ENCODE measurements at regions not wholly inside any gene's neighbourhood (a gene's known extent, or its start where the extent isn't known, plus 50 kb on each side); places are given as distances from the start of the nearest gene placed in this dataset.

GRCh38 chr3:187558990-187559389 is 111.2 kb downstream of the SST start:
- no peaks in the 10 kb centered on the region for H3K27me3 ChIP-seq
- 0 out of 2 replicates have a peak, but pooled peaks cover 8% of the 10 kb centered on the region for H3K9me3 ChIP-seq
- DNase-seq = no peak
- H3K36me3 ChIP-seq = no peaks in the 10 kb centered on the region
- H3K4me3 ChIP-seq = no peak overlapping the region

GRCh38 chr3:187551416-187551815 is 118.8 kb downstream of the SST start:
- Histone ChIP-seq H3K4me3 (no peak overlapping the region), H3K9me3 (no peaks in the 10 kb centered on the region), H3K36me3 (no peaks in the 10 kb centered on the region), H3K27me3 (peaks cover 19% of the 10 kb centered on the region)
- DNase-seq = no peak

- H3K9me3 ChIP-seq = no peaks in the 10 kb centered on the region
- peak; percentile 26 for DNase-seq
These were observed 119.7 kb downstream of the SST start for GRCh38 chr3:187550446-187550845.

DNA sequence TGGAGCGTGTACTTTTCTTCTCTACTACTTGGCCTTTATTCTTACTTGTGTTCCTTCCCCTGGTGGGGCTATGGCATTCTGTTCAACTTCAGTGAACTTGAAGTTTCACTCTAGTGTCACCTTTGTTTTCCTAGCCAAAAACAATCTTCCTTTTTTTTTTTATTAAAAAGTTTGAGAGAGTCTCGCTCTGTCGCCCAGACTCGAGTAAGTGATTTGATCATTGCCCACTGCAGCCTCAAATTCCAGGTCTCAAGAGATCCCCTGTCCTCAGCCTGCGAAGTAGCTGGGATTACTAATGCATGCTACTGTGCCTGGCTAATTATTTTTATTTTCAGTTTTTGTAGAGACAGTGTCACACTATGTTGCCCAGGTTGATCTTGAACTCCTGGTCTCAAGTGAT is 124.8 kb downstream of the SST start:
- no peak for DNase-seq
- no peaks in the 10 kb centered on the region for H3K36me3 ChIP-seq
- peaks cover 22% of the 10 kb centered on the region for H3K27me3 ChIP-seq
- no peaks in the 10 kb centered on the region for H3K9me3 ChIP-seq
- no peak overlapping the region for H3K4me3 ChIP-seq

More at GRCh38 chr3:187550446-187550845, 119.7 kb downstream of the SST start:
- no peak overlapping the region for H3K4me3 ChIP-seq
- peaks cover 19% of the 10 kb centered on the region for H3K27me3 ChIP-seq
- no peaks in the 10 kb centered on the region for H3K36me3 ChIP-seq

DNA sequence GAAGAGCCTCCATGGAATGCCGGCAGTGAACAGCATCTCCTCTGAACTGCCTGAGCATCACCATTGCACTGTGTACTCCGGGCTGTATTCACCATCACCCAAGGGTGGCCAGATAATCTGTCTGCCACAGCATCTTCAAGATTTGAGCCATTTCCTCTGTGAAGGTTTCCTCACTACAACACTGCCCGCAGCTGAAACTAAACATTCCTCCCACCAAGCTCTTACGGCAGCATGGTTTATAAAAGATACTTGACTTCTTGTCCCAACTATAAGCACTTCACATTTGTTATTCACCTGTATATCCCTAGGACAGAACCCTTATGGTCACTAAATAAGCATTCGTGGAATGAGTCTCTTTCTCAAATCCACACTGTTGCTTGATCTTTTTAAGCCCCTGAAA is 125.9 kb downstream of the SST start:
- no peak for DNase-seq
- no peaks in the 10 kb centered on the region for H3K36me3 ChIP-seq
- H3K4me3 ChIP-seq = no peak overlapping the region
- peaks cover 18% of the 10 kb centered on the region for H3K27me3 ChIP-seq
- no peaks in the 10 kb centered on the region for H3K9me3 ChIP-seq

GRCh38 chr3:187540847-187541246 is 129.3 kb downstream of the SST start:
- H3K9me3 ChIP-seq = no peaks in the 10 kb centered on the region
- peaks cover 4% of the 10 kb centered on the region; the same call in 1 of the 2 replicates for H3K27me3 ChIP-seq
- no peak overlapping the region for H3K4me3 ChIP-seq
- DNase-seq = no peak
- H3K36me3 ChIP-seq = no peaks in the 10 kb centered on the region

- H3K36me3 ChIP-seq = no peaks in the 10 kb centered on the region
These were observed 134.0 kb downstream of the SST start for GRCh38 chr3:187536185-187536584.

GRCh38 chr3:187533797-187534196 is 136.4 kb downstream of the SST start:
- no peak overlapping the region for H3K4me3 ChIP-seq
- no peaks in the 10 kb centered on the region; the same call in 1 of the 2 replicates for H3K9me3 ChIP-seq
- no peak for DNase-seq
- peaks cover 16% of the 10 kb centered on the region for H3K27me3 ChIP-seq
- no peaks in the 10 kb centered on the region for H3K36me3 ChIP-seq

More at GRCh38 chr3:187536185-187536584, 134.0 kb downstream of the SST start:
- Histone ChIP-seq H3K9me3 (no peaks in the 10 kb centered on the region; the same call in 1 of the 2 replicates), H3K4me3 (no peak overlapping the region), H3K27me3 (peaks cover 19% of the 10 kb centered on the region)
- no peak for DNase-seq

- Histone ChIP-seq H3K36me3 (no peaks in the 10 kb centered on the region), H3K9me3 (no peaks in the 10 kb centered on the region; the same call in 1 of the 2 replicates), H3K27me3 (peaks cover 16% of the 10 kb centered on the region), H3K4me3 (no peak overlapping the region)
- DNase-seq = no peak
These were observed 138.4 kb downstream of the SST start for GRCh38 chr3:187531831-187532230.

DNA sequence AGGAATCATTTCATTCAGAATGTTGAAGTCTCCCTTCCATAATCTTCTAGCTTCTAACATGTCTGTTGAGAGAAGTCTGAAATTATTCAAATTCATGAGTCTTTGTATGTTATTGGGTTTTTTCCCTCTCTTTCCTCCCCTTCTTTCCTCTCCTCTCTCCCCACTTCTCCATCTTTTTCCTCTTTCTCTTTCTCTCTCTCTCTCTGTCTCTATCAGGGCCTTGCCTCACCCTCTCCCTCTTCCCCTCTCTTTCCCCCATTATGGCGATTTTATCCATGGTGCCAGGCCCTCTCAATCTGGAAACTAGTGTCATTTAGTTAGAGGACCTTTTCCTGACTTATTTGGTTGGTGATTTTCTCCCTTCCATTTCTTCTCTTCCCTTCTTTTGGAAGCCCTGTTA is 147.3 kb downstream of the SST start:
- no peak overlapping the region for H3K4me3 ChIP-seq
- no peaks in the 10 kb centered on the region for H3K36me3 ChIP-seq
- H3K9me3 ChIP-seq = no peaks in the 10 kb centered on the region
- no peak for DNase-seq
- no peaks in the 10 kb centered on the region; the same call in 1 of the 2 replicates for H3K27me3 ChIP-seq

DNA sequence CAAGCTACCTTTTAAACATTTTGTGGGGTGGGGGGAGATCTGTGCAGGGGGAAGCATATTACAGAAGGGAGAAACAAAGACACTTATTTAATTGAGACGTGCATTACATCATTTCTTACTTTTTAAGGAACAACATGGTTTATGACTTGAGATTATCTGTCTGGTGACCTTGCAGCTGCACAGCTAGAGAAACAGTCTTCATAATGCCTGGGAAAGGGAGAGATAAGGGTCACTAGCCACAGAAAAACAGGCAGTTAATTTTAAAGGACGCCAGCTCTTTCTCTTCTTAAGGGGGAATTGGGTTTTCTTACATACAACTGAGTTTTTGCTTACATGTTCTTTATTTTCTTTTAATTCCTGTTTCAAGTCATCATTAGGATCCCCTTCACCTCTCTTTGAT is 147.9 kb downstream of the SST start:
- Histone ChIP-seq H3K4me3 (no peak overlapping the region), H3K27me3 (no peaks in the 10 kb centered on the region), H3K36me3 (no peaks in the 10 kb centered on the region), H3K9me3 (no peaks in the 10 kb centered on the region)
- no peak for DNase-seq

DNA sequence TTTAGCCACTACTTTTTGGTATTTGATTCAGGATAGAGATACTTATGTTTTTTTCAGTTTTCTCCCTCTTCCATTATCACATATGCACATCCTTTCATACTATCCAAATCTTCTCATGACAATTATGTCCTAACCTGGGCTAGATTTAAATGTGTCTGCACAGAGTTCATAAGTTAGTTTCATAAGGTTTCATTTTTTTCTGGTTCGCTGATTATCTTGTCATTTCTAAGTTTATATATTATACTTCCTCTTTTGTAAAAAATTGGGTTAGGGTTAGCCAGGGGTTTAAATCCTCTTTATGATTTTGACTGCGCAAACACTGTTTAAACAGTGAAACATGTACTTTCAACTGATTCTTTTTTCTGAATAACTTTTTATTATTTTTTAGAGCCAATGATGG is 148.6 kb downstream of the SST start:
- H3K36me3 ChIP-seq = no peaks in the 10 kb centered on the region
- no peak overlapping the region for H3K4me3 ChIP-seq
- H3K9me3 ChIP-seq = no peaks in the 10 kb centered on the region
- DNase-seq = no peak
- no peaks in the 10 kb centered on the region for H3K27me3 ChIP-seq

DNA sequence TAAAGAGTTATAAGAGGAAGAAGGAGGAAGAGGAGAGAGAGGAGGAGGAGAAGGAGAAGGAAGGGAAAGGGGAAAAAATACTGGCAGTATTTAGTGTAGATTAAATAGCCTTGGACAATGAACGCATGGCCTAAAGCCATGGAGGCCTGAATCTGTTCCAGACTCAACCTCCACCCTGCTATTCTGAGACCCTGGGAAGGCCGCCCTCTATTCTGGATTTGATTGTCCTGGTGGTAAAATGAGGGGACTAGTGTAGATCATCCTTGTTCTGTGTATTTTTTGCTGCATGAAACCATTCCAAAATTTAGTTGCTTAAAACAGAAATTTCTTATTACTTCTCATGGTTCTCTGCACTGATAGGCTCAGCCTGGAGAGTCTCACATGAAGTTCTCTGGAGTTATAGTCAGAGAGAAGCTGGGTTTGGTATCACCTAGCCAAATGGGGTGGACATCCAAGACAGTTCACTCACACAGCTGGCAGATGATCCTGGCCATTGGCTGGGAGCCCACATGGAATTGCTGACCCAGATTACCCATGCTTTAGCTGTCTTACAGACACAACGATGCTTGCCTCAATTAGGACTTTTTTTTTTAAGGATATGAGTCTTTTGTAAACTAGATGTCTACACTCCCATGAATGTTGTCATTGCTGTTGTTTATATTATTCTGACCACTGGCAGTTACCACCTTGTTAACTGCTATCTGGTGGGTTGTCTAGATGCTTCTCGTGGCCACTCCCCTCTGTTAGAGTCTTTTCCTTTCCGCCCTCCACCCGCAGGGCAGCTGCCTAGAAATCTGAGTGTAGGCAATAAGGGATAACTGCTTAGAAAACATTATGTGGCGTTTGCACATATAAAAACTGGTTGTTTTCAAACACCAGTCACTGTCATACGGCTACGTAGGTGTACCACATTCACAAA is 149.9 kb downstream of the SST start:
- Histone ChIP-seq H3K36me3 (no peaks in the 10 kb centered on the region), H3K9me3 (no peaks in the 10 kb centered on the region), H3K4me3 (no peak overlapping the region), H3K27me3 (no peaks in the 10 kb centered on the region)
- peak; percentile 95 for DNase-seq

GRCh38 chr3:187519428-187519890 is 150.7 kb downstream of the SST start:
- Histone ChIP-seq H3K4me3 (no peak overlapping the region), H3K9me3 (no peaks in the 10 kb centered on the region), H3K36me3 (no peaks in the 10 kb centered on the region), H3K27me3 (no peaks in the 10 kb centered on the region)
- DNase-seq = peak; percentile 72

- Histone ChIP-seq H3K36me3 (no peaks in the 10 kb centered on the region), H3K27me3 (no peaks in the 10 kb centered on the region), H3K4me3 (no peak overlapping the region), H3K9me3 (no peaks in the 10 kb centered on the region)
- no peak for DNase-seq
These were observed 150.4 kb downstream of the RTP4 start for GRCh38 chr3:187518616-187519015.

GRCh38 chr3:187518207-187518606 is 150.0 kb downstream of the RTP4 start:
- no peak for DNase-seq

DNA sequence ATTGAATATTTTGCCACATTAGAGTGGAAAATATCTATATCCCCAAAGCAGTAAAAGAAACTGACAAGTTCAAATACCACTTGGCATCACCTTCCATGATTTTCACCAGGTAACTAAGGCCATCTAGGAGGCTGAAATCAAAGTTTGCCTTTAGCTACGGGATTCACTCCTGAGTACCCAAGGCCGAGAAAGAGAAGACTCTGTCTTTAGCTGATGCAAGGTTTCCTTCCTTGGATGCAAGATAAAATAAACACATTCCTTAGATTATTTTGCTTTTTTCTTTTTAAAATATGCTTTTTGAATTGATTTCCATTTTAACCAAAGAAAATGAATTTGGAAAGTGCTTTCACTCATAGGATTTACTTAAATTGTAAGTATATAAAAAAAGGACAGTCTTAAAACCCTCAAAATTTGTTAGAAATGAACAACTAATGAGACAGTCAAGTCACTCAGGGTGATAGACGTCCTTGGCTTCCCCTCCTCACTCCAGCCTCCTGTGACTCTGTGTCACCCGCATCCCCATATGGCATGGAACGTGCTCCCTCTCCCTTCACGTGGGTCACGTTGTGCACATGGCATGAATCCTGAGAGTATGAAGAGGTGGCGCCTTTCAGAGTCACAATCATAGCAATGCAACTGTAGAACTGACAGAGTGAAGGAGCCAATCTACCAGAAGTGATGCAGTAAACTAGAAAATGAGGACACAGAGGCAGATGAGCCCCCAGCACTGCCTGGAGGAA is 148.4 kb downstream of the RTP4 start:
- no peaks in the 10 kb centered on the region for H3K36me3 ChIP-seq
- DNase-seq = no peak
- no peaks in the 10 kb centered on the region for H3K27me3 ChIP-seq
- 0 out of 2 replicates have a peak, but pooled peaks cover 4% of the 10 kb centered on the region for H3K9me3 ChIP-seq
- no peak overlapping the region for H3K4me3 ChIP-seq

More at GRCh38 chr3:187518207-187518606, 150.0 kb downstream of the RTP4 start:
- Histone ChIP-seq H3K27me3 (no peaks in the 10 kb centered on the region), H3K36me3 (no peaks in the 10 kb centered on the region), H3K9me3 (no peaks in the 10 kb centered on the region), H3K4me3 (no peak overlapping the region)

Measured in MG63 (cell line).